NCI-H774 (cell line): ENCODE measurements at regions not wholly inside any gene's neighbourhood (a gene's known extent, or its start where the extent isn't known, plus 50 kb on each side); places are given as distances from the start of the nearest gene placed in this dataset.

Source experiments
- DNase-seq: peaks from one replicate; lab custom pipeline; 2025; lab: John Stamatoyannopoulos, UW

GRCh38 chr5:93057311-93057710 is 523.7 kb downstream of the NR2F1-AS1 start:
- no peak for DNase-seq

GRCh38 chr5:93055971-93056370 is 525.0 kb downstream of the NR2F1-AS1 start:
- DNase-seq: no peak

GRCh38 chr5:93055561-93055960 is 525.5 kb downstream of the NR2F1-AS1 start:
- no peak for DNase-seq

- DNase-seq: no peak
These were observed 526.4 kb downstream of the NR2F1-AS1 start for GRCh38 chr5:93054424-93055163.

GRCh38 chr5:93053825-93054224 is 527.2 kb downstream of the NR2F1-AS1 start:
- DNase-seq: no peak

- no peak for DNase-seq
These were observed 532.2 kb downstream of the NR2F1-AS1 start for GRCh38 chr5:93048858-93049257.

- DNase-seq: no peak
These were observed 536.0 kb downstream of the NR2F1-AS1 start for GRCh38 chr5:93044859-93045666.

- DNase-seq: no peak
These were observed 541.1 kb downstream of the NR2F1-AS1 start for GRCh38 chr5:93039888-93040287.

GRCh38 chr5:93034621-93035590 is 546.1 kb downstream of the NR2F1-AS1 start:
- no peak for DNase-seq

- no peak for DNase-seq
These were observed 558.1 kb downstream of the NR2F1-AS1 start for GRCh38 chr5:93022796-93023447.

- DNase-seq: no peak
These were observed 558.8 kb downstream of the NR2F1-AS1 start for GRCh38 chr5:93022211-93022610.

- no peak for DNase-seq
These were observed 561.1 kb downstream of the NR2F1-AS1 start for GRCh38 chr5:93019896-93020295.

- no peak for DNase-seq
These were observed 562.6 kb downstream of the NR2F1-AS1 start for GRCh38 chr5:93018461-93018860.

GRCh38 chr5:93017849-93018248 is 563.2 kb downstream of the NR2F1-AS1 start:
- DNase-seq: no peak

GRCh38 chr5:93017376-93017775 is 563.6 kb downstream of the NR2F1-AS1 start:
- DNase-seq: no peak

- no peak for DNase-seq
These were observed 570.4 kb downstream of the NR2F1-AS1 start for GRCh38 chr5:93010616-93011015.

- DNase-seq: no peak
These were observed 571.0 kb downstream of the NR2F1-AS1 start for GRCh38 chr5:93010037-93010436.

- DNase-seq: no peak
These were observed 572.4 kb downstream of the NR2F1-AS1 start for GRCh38 chr5:93008502-93009207.

GRCh38 chr5:93006915-93007314 is 574.1 kb downstream of the NR2F1-AS1 start:
- no peak for DNase-seq

GRCh38 chr5:92998456-92998855 is 582.6 kb downstream of the NR2F1-AS1 start:
- no peak for DNase-seq

GRCh38 chr5:92994392-92994791 is 586.6 kb downstream of the NR2F1-AS1 start:
- DNase-seq: no peak
